ENCODE measurements at regions not wholly inside any gene's neighbourhood (a gene's known extent, or its start where the extent isn't known, plus 50 kb on each side); places are given as distances from the start of the nearest gene placed in this dataset.

DNA sequence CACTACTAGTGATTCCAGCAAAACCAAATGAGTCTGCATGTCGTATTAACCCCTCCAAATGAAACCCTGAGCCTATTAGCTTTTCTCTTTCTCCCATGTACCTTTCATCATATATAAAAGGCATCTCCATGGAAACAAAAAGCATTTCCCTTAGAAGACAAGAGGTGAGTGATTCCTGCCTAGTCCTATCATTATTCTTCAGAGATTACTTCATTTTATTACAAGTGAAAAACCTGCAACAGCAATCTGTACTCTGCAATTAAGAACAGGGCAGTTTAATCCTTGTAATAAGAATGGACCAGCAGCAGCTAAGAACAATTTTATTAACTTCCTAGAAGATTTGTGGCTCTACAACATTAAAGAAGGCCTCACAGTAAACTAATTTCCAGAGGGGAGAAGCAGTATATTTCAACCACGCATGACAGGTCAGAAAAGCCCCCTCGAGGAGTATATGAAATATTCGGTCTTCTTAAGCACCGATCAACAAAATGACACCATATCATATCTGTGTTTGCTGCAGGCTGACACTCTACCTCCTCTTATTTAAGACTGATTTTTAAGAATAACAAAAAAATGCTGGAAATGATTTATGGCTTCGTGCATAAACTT is 132.3 kb upstream of the TFPI start:
- peaks cover 0 to 4% (median 2%) of the 10 kb centered on the region in 4 experiments; a peak in 2 of 7 replicates for H3K4me1 ChIP-seq (replicated peaks in 1 of 4; ENCODE audit: control insufficient read depth in 3 of 4, insufficient read depth in 4 of 4, low read length in 3 of 4)
- no peaks in the 10 kb centered on the region for H3K27me3 ChIP-seq (replicated peaks in 1 of 4; ENCODE audit: control insufficient read depth in 3 of 4, extremely low read depth in 1 of 4, insufficient read depth in 3 of 4, low read length in 3 of 4)
- no peaks in the 10 kb centered on the region for H3K23me2 ChIP-seq (ENCODE audit: low read depth, low read length)
- H2BK12ac ChIP-seq (ENCODE audit: low read depth, low read length) = no peak overlapping the region
- no peaks in the 10 kb centered on the region for H3K9me3 ChIP-seq (ENCODE audit: insufficient read depth in 2 of 2, low read depth in 1 of 2, low read length in 1 of 2)
- ChIA-PET CTCF (ENCODE audit: partially characterized antibody) (interaction anchor here (2.1 kb wide), 1 partner anchor 156 kb away, joined by 4 read pairs; no protein-coding TSS in a partner anchor), POLR2A (ENCODE audit: partially characterized antibody) (no interaction called here)
- H2BK5ac ChIP-seq (ENCODE audit: low read depth, low read length) = no peak overlapping the region
- H3K14ac ChIP-seq (ENCODE audit: insufficient read length) = no peak overlapping the region
- no peak overlapping the region for H2AFZ ChIP-seq (ENCODE audit: low read length)
- no peak overlapping the region for H3K23ac ChIP-seq (ENCODE audit: insufficient read length)
- H3K4me2 ChIP-seq (ENCODE audit: insufficient read depth in 1 of 2, low read depth in 2 of 2, low read length in 2 of 2) = no peak overlapping the region
- H2BK120ac ChIP-seq (replicated peaks; ENCODE audit: low read depth, low read length) = no peak overlapping the region
- no peaks in the 10 kb centered on the region for H3K79me1 ChIP-seq (ENCODE audit: low read depth, low read length)
- FAIRE-seq = no peak
- WGBS, 2 experiments (ENCODE audit: extremely low coverage in 1 of 2, insufficient coverage in 1 of 2, insufficient read length in 1 of 2, insufficient replicate concordance in 2 of 2, low coverage in 1 of 2, low lambda C conversion rate in 2 of 2, missing lambda C conversion rate in 1 of 2) = 82% methylated on average over 6 of the region's 6 CpGs; no CpG with 5 or more reads in 1 of the 2 experiments
- H3K56ac ChIP-seq (replicated peaks; ENCODE audit: insufficient read length, low read depth, low read length) = no peak overlapping the region
- H3K4ac ChIP-seq (replicated peaks; ENCODE audit: insufficient read length, low read depth, low read length) = no peak overlapping the region
- H3K79me2 ChIP-seq (ENCODE audit: control insufficient read depth in 1 of 2, insufficient read depth in 2 of 2, low read length in 2 of 2) = no peaks in the 10 kb centered on the region
- H4K5ac ChIP-seq (ENCODE audit: insufficient read length, low read depth, low read length) = no peak overlapping the region
- no peak overlapping the region for H3K18ac ChIP-seq (ENCODE audit: extremely low read depth, low read length)
- H3K36me3 ChIP-seq (ENCODE audit: control insufficient read depth in 2 of 4, insufficient read depth in 4 of 4, low read length in 3 of 4) = no peaks in the 10 kb centered on the region
- no peak for DNase-seq (ENCODE audit: low read depth in 1 of 2, low spot score in 2 of 2)
- no peak overlapping the region for H4K8ac ChIP-seq (ENCODE audit: extremely low read depth, insufficient read depth, low read length)
- no peak overlapping the region for H3K27ac ChIP-seq (ENCODE audit: low read depth, low read length)
- no peak overlapping the region for H2BK15ac ChIP-seq (ENCODE audit: low read length)
- H3K4me3 ChIP-seq (ENCODE audit: extremely low read depth in 1 of 4, insufficient read depth in 2 of 4, low read depth in 3 of 4, low read length in 4 of 4) = no peak overlapping the region
- H3K9ac ChIP-seq (replicated peaks in 1 of 4; ENCODE audit: extremely low read depth in 1 of 4, low read depth in 3 of 4, low read length in 3 of 4) = no peak overlapping the region
- H4K91ac ChIP-seq (replicated peaks; ENCODE audit: insufficient read length, low read length) = no peak overlapping the region
- H2AK5ac ChIP-seq (ENCODE audit: low read depth, low read length) = no peak overlapping the region
- H4K20me1 ChIP-seq (replicated peaks in 1 of 2; ENCODE audit: control insufficient read depth in 1 of 2, insufficient read depth in 2 of 2, low read length in 2 of 2) = no peaks in the 10 kb centered on the region
- TF ChIP-seq POLR2A (IDR thresholded peaks at IDR 0.05; ENCODE audit: control extremely low read depth in 1 of 2, low read depth in 2 of 2, low read length in 2 of 2) (no peak), TEAD4 (IDR thresholded peaks at IDR 0.05; ENCODE audit: low read depth, low read length) (no peak), CEBPB (IDR thresholded peaks at IDR 0.05; ENCODE audit: low read depth, low read length) (no peak), NANOG (IDR thresholded peaks at IDR 0.05; ENCODE audit: insufficient read depth, low read depth, low read length, poor library complexity, severe bottlenecking) (no peak), YY1 (IDR thresholded peaks at IDR 0.05; ENCODE audit: low read depth, low read length) (no peak), SP4 (IDR thresholded peaks at IDR 0.05; ENCODE audit: low read length) (no peak)
- TF ChIP-seq, protein P1, sequence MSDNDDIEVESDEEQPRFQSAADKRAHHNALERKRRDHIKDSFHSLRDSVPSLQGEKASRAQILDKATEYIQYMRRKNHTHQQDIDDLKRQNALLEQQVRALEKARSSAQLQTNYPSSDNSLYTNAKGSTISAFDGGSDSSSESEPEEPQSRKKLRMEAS (IDR thresholded peaks at IDR 0.05) = no peak
- no peak overlapping the region for H2BK20ac ChIP-seq (ENCODE audit: low read length)

All from H1 (cell line).